PC-9 (cell line): ENCODE measurements at regions not wholly inside any gene's neighbourhood (a gene's known extent, or its start where the extent isn't known, plus 50 kb on each side); places are given as distances from the start of the nearest gene placed in this dataset.

Experiments used
- BruUV-seq: library from RNA; stranded (reverse); fragments of 400-500 nt; replicated peaks from 2 replicates; lab custom pipeline; 2021; lab: Mats Ljungman, UMichigan
- CTCF ChIA-PET: fragments of 300-600 bp; sonication (Branson Sonifier 250); formaldehyde crosslinking; loops from one replicate; lab custom pipeline; 2022; ENCODE audit warnings: antibody characterized with exemption; lab: Charles Lee
- POLR2A ChIA-PET: fragments of 300-600 bp; sonication (Branson Sonifier 250); formaldehyde crosslinking; loops from one replicate; lab custom pipeline; 2022; ENCODE audit warnings: antibody characterized with exemption; ENCODE audit not compliant: unreplicated experiment; lab: Charles Lee
- DNase-seq, 2 experiments: peaks; one replicate each; pipeline versions ENCODE4 v3.0.0 to v3.0.0-alpha.2; 2015 to 2022; ENCODE audit warnings: mixed read lengths in 1 of 2
- H2AFZ ChIP-seq: fragments of 200-600 bp; sonication (generic); 2 replicates; pipeline ENCODE4 v1.8.1; 2017; ENCODE audit warnings: antibody characterized with exemption
- H3F3A ChIP-seq: fragments of 200-600 bp; sonication (generic); 2 replicates; pipeline ENCODE4 v1.8.1; 2017; ENCODE audit warnings: antibody characterized with exemption, mild to moderate bottlenecking, low read depth; ENCODE audit not compliant: insufficient read depth
- H3K27ac ChIP-seq: fragments of 200-600 bp; sonication (generic); 2 replicates; pipeline ENCODE4 v1.6.1; 2016; ENCODE audit warnings: mixed run types
- H3K27me3 ChIP-seq: fragments of 200-600 bp; sonication (generic); 2 replicates; pipeline ENCODE4 v1.6.1; 2016; ENCODE audit warnings: low read depth, mixed run types; ENCODE audit not compliant: insufficient read depth
- H3K36me3 ChIP-seq: fragments of 200-600 bp; sonication (generic); 2 replicates; pipeline ENCODE4 v1.6.1; 2016; ENCODE audit warnings: low read depth, mixed run types
- H3K4me1 ChIP-seq: fragments of 200-600 bp; sonication (generic); replicated peaks from 2 replicates; pipeline ENCODE4 v1.6.1; 2016; ENCODE audit warnings: mixed run types; ENCODE audit not compliant: insufficient read depth
- H3K4me2 ChIP-seq: fragments of 200-600 bp; sonication (generic); 2 replicates; pipeline ENCODE4 v1.6.1; 2017; ENCODE audit warnings: mixed run types
- H3K4me3 ChIP-seq: fragments of 200-600 bp; sonication (generic); 2 replicates; pipeline ENCODE4 v1.6.1; 2016; ENCODE audit warnings: mixed run types
- H3K79me2 ChIP-seq: fragments of 200-600 bp; sonication (generic); 2 replicates; pipeline ENCODE4 v1.6.1; 2017; ENCODE audit warnings: low read depth, mixed run types
- H3K9me2 ChIP-seq: fragments of 200-600 bp; sonication (generic); 2 replicates; pipeline ENCODE4 v1.8.1; 2017; ENCODE audit warnings: mild to moderate bottlenecking; ENCODE audit not compliant: insufficient read depth
- H3K9me3 ChIP-seq: fragments of 200-600 bp; sonication (generic); 2 replicates; pipeline ENCODE4 v1.8.1; 2016; ENCODE audit warnings: low read depth; ENCODE audit not compliant: insufficient read depth
- H4K20me1 ChIP-seq: fragments of 200-600 bp; sonication (generic); 2 replicates; pipeline ENCODE4 v1.8.1; 2017; ENCODE audit not compliant: insufficient read depth
- EZH2 ChIP-seq: fragments of 200-600 bp; sonication (generic); IDR thresholded peaks from 2 replicates; pipeline ENCODE4 v1.8.0; 2017; ENCODE audit warnings: antibody characterized with exemption, low read depth
- intact Hi-C: fragments of 100-400 bp; cut with micrococcal nuclease; formaldehyde crosslinking; loops from one replicate; pipeline ENCODE4 v1.10.0; 2022; ENCODE audit not compliant: unreplicated experiment
- TF ChIP-seq, protein P1 (sequence below): fragments of 200-600 bp; sonication (generic); conservative IDR thresholded peaks from 2 replicates; pipeline ENCODE4 v1.6.1; 2017; ENCODE audit warnings: mixed run types, antibody characterized with exemption, mild to moderate bottlenecking, moderate library complexity

DNA sequence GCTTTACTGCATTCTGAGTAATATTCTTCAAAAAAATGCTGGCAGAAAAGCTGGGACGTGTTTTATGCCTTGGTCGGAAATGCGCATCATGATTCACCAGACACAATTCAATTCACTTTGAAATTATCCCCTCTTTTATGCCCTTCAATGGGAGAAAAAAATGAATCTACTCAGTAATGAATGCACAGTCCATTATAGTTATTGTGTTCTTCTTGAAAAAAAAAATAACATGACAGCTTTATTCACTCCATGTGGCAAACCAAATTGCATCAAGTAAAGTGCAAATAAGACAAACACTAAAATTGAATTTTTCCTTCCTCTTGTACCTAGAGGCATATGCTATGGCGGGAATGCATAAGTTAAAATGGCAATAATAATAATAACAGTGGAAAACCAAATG lies 159.4 kb upstream of the IFNG-AS1 start:
- Histone ChIP-seq H3K4me1 (peaks cover 23% of the 10 kb centered on the region), H3K79me2 (no peaks in the 10 kb centered on the region), H3F3A (0 out of 2 replicates have a peak, but pooled peaks cover 11% of the 10 kb centered on the region), H3K27me3 (no peaks in the 10 kb centered on the region), H4K20me1 (no peaks in the 10 kb centered on the region), H3K9me3 (no peaks in the 10 kb centered on the region), H3K27ac (no peak overlapping the region), H3K4me2 (no peak overlapping the region), H3K4me3 (no peak overlapping the region), H3K36me3 (no peaks in the 10 kb centered on the region), H2AFZ (no peak overlapping the region), H3K9me2 (no peaks in the 10 kb centered on the region)
- no TSS peak for BruUV-seq
- POLR2A ChIA-PET: interaction anchor here (0.5 kb wide), 1 partner anchor 111 kb away, joined by 3 read pairs; no protein-coding TSS in a partner anchor
- CTCF ChIA-PET: no interaction called here
- TF ChIP-seq EZH2: no peak
- TF ChIP-seq, protein P1, sequence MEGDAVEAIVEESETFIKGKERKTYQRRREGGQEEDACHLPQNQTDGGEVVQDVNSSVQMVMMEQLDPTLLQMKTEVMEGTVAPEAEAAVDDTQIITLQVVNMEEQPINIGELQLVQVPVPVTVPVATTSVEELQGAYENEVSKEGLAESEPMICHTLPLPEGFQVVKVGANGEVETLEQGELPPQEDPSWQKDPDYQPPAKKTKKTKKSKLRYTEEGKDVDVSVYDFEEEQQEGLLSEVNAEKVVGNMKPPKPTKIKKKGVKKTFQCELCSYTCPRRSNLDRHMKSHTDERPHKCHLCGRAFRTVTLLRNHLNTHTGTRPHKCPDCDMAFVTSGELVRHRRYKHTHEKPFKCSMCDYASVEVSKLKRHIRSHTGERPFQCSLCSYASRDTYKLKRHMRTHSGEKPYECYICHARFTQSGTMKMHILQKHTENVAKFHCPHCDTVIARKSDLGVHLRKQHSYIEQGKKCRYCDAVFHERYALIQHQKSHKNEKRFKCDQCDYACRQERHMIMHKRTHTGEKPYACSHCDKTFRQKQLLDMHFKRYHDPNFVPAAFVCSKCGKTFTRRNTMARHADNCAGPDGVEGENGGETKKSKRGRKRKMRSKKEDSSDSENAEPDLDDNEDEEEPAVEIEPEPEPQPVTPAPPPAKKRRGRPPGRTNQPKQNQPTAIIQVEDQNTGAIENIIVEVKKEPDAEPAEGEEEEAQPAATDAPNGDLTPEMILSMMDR: no peak
- DNase-seq: no peak
- intact Hi-C loops: loop anchor here (10.0 kb wide), 1 partner anchor 95 kb away; no protein-coding TSS in a partner anchor

DNA sequence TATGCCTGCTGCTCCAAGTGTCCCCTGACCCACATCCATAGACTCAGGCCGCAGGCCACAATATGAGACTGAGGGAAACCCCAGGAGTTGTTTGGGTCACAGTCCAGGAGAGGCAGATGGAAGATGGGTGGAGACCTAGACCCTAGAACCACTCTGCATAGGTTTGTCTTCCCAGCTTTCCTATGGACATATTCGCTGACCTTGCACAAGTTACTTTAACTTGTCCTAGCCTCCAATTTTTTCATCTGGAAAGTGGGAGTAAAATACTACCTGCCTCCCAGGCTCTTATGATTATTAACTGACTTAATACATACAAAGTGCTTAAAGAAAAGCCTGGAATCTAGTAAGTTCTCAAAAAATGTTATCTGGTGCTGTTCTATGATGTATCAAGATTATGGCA lies 157.1 kb upstream of the IFNG-AS1 start:
- ChIA-PET POLR2A (no interaction called here), CTCF (no interaction called here)
- Histone ChIP-seq H3K27me3 (no peaks in the 10 kb centered on the region), H3F3A (0 out of 2 replicates have a peak, but pooled peaks cover 6% of the 10 kb centered on the region), H3K27ac (no peak overlapping the region), H4K20me1 (no peaks in the 10 kb centered on the region), H3K36me3 (no peaks in the 10 kb centered on the region), H3K4me3 (no peak overlapping the region), H3K9me2 (no peaks in the 10 kb centered on the region), H3K9me3 (no peaks in the 10 kb centered on the region), H3K79me2 (no peaks in the 10 kb centered on the region), H3K4me2 (no peak overlapping the region), H3K4me1 (peaks cover 14% of the 10 kb centered on the region), H2AFZ (no peak overlapping the region)
- no TSS peak for BruUV-seq
- intact Hi-C loops: no loop called here
- no peak for TF ChIP-seq EZH2
- TF ChIP-seq, protein P1: no peak
- DNase-seq: no peak

DNA sequence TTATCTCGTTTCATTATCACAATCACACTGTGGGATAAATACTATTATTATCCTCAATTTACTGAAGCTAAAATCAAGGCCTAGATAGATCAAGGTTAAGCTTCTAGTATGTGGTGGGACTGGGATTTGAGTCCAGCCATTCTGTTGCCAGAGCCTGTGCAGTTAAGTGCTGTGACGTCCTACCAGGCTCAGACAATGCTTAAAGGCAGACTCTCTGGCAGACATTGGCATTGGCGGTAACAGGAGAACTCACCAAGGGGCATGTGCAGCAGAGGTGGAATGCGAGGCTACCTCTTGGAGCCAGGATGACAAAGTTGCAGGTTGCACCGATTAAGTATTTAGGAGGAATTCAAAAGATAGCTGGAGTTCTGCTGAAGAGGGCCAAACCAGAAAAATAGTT lies 155.6 kb upstream of the IFNG-AS1 start:
- Histone ChIP-seq H3K4me2 (no peak overlapping the region), H3K36me3 (no peaks in the 10 kb centered on the region), H3F3A (no peaks in the 10 kb centered on the region), H3K27ac (no peak overlapping the region), H3K9me2 (no peaks in the 10 kb centered on the region), H3K4me1 (peaks cover 3% of the 10 kb centered on the region), H3K9me3 (no peaks in the 10 kb centered on the region; the same call in 1 of the 2 replicates), H3K79me2 (no peaks in the 10 kb centered on the region), H4K20me1 (no peaks in the 10 kb centered on the region), H3K4me3 (no peak overlapping the region), H2AFZ (no peak overlapping the region), H3K27me3 (no peaks in the 10 kb centered on the region)
- POLR2A ChIA-PET: no interaction called here
- CTCF ChIA-PET: no interaction called here
- no TSS peak for BruUV-seq
- TF ChIP-seq, protein P1: no peak
- TF ChIP-seq EZH2: no peak
- intact Hi-C loops: no loop called here
- DNase-seq: no peak
